NCI-H1417 (cell line): ENCODE measurements at regions not wholly inside any gene's neighbourhood (a gene's known extent, or its start where the extent isn't known, plus 50 kb on each side); places are given as distances from the start of the nearest gene placed in this dataset.
"Not testable (repeated sequence)": the region's sequence is repeated elsewhere in the genome, so short reads cannot be mapped to it uniquely, and the experiment has no call there.

Experiments used
- DNase-seq, 3 experiments: peaks; one replicate each; lab custom pipeline; 2025; lab: John Stamatoyannopoulos, UW

DNA sequence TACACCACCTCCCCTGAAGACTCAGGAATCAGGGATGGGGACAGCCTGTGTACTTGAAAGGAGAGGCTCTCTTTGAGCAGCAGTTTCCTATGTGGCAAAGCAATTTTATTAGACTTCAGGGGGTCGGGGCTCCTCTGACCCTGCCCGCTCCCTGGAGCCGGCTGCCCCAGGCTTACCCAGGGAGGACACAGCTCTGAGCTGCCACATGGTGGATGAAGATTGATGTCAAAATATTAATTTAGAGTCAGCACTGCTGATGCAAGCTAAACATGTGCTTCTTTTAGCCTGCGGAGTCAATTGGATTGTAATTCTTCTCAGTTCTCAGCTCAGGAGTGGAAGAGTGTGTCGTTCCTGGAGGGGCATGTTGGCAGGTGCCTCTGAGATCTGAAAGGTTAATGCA is 606.1 kb downstream of the KIF4B start:
- no peak for DNase-seq

DNA sequence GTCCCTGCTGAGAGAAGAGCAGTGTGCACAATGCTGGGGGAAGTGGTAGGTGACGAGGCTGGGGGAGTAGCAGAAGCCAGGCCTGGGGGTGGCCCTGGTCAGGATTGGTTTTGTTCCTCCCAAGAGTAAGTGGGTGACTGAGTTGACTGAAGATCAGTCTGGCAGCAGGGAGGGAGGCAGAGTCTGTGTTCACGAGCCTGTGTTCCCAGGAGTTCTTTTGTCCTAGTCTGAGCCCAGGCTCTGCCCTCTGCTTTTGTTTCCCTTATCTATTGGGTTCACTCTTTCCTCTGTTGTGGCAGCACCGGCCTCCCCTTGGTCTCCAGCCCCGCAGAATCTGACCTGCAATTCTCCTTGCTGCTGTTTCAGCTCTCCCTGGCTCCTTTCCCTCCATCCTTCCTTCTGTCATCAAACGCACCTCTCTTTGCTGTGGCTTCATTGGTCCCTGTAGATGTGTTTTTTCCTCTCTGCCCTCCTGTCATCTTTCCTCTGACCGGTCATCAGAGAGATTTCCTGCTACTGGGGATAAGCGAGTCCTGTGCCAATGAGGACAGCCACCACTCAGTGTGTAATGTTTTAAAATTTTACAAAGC is 607.4 kb downstream of the KIF4B start:
- DNase-seq = no peak

DNA sequence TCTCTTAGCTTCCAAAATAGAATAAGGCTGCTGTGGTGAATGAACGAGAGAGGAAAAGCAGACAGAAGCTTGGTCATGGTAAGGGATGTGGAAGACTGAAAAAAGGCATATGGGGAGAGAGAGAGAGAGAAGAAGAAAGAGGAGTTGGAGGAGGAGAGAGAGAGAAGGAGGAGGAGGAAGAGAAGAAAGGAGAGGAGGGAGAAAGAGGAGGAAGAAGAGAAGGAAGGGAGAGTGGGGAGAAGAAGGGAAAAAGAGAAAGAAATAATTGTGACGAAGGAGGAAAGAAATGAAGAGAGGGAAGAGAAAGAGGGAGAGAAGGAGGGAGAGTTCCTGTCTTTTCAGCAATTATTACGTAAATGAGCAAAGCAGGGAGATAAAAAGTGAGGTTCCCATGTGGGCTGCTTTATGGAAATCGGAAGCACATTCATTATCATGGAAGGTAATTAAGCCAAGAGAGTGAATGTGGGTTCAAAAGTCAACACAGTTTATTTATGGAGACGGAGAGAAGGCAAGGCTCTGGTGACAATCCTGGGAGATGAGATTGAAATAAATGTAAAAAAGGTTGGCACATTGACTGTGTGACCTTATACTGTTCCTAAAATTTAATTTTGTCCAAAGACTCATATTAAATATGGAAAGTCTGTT is 611.2 kb downstream of the KIF4B start:
- no peak for DNase-seq

DNA sequence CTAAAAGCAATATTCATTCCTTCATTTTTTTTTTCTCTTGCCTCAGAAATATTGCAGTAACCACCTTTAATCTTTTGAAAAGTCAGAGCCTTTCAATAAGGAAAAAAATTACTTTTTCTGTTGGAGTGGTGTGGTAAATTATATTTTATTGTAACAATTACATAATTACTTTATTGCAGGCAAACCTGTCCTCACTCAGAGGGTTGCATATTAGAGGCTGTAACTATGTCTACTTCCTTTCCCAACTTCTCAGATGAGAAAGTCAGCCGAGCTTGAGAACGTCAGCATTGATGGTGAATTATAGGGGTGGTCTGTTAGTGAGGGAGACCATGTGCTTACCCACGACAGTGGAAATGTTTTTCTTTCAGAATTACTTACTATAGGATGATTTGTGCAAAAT is 611.8 kb downstream of the KIF4B start:
- no peak for DNase-seq

DNA sequence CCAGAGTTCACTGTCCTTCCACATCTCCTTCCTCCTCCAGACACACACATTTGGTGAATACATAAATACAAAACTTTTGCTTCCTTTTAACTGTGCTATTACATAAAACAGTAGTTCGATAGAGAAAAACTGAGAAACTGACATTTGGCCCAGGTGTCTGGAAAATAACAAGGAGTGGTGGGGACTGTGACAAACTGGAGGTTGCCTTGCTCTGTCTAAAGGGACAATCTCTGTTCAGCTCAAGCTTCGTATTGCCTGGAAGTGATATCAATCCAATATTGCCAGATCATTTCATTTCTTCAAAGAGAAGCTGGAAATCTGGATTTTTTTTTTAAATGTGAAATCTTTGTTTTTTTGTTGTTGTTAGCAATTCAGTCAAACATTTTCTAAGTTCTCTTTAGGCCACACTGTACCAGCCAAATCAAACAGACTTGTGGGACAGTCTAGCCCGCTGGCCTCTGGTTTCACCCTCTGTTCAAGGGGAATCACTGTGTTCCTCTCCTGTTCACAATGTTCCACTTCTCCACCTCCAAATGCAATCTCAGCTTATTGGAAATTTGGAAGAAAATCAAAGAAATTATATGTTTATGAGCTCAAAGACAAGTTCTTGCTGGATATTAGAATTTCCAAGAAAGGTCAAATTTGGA is 612.5 kb downstream of the KIF4B start:
- no peak for DNase-seq

DNA sequence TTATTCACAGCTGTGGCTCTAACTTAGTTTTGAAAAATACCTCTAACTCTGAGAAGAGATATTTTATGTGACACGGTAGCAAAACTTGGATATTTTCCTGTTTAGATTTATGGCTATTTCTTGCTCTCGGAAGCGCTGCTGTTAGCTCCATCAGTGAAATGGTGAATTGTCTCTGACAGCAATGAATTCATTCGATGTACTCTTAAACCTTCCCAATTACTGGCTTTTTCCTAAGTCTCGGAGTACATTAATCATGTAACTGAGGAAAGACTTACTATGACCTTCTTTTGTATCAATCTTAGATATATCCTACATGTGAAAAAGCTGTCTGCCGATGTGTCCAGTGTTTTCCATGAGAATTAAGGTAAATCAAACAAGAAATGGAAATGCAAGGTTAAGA is 613.0 kb downstream of the KIF4B start:
- DNase-seq = no peak

DNA sequence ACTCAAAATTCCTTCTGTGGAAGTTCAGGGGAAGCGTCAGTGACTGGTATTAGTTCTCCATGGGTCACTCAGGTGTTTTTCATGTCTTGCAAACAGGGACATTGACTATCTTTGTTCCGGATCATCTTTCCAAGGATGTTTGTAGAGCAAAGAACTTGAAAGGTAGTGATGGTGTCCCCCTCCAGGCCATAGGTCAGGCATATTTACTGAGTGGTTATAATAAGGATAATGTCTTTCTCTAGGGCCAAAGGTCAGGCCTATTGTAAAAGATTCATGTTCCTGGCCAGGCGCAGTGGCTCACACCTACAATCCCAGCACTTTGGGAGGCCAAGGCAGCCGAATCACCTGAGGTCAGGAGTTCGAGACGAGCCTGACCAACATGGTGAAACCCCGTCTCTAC is 614.8 kb downstream of the KIF4B start:
- DNase-seq = no peak

DNA sequence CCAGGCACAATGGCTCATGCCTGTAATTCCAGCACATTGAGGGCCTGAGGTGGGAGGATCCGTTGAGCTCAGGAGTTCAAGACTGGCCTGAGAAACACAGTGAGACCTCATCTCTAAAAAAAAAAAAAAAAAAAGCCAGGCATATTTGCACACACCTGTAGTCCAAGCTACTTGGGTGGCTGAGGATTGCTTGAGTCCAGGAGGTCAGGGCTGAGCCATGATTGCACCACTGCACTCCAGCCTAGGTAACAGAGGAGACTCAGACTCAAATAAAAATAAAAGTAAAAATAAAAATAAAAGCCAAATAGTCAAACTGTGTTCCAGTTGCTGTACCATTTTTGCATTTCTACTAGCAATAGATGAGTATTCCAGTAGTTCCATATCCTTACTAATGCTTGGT is 616.0 kb downstream of the KIF4B start:
- no peak for DNase-seq

DNA sequence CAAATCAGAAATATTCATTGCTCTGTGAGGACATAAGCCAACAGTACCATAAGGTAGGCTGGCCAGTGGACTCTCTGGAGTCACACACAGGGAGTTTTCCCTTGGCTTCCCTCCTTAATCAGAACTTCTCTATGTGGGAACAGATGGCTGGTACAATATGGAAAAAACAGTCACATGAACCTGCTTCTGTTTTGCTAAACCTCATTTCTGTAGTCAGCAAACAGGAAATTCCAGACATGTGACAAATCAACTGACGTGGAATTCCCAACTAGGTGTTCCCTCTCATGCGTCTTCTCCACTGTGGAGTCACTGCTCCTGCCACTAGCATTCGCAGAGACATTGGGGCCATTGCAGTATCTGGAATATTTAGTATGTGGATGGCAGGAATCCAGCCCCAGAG is 617.6 kb downstream of the KIF4B start:
- no peak for DNase-seq

DNA sequence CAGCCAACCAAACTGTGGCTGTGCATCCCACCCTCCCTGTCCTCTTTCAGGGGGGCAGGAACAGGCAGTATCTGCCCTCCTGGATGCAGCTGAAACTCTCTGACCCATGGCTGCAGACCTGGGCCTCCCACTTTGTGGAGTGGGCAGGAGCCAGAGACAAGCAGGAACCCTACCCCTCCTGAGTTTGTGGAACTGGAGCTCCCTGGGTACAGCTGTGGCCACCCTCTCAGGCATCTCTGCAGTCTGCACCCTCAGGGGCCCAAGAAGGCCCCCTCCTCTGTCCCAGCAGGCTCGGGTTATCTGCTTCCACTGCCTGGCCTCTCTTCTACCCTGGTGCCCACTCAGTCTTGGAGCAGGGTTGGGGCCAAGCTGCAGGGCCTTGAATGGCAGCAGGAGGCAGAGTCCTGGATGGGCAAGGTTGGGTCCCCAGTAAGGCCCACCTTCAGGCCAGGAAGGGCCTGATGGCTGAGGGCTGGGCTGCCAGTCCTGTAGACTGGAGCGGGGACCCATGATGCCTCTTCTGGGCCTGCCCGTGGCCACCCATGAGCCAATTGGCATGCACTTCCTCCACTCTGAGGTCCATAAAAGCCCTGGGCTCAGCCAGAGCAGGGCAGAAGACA is 619.9 kb downstream of the KIF4B start:
- DNase-seq = no peak

DNA sequence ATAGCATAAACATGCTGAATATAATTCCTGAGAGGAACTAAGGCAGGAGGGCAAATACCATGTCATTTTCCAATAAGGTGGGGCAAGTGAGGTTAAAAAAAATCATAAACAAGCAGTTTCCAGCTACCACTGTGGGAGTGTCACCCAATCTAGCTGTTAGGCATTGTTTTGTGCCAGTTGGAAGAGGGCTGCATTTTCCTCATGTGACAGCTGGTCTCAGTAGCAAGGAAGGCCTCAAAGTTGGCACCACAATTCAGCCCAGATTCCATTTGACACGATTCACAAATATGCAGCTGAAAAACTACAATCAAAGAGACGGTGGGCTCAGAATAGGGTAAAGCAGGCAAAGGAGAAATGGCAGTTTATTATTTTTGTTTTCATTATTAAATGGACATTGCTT is 636.1 kb downstream of the KIF4B start:
- no peak for DNase-seq

DNA sequence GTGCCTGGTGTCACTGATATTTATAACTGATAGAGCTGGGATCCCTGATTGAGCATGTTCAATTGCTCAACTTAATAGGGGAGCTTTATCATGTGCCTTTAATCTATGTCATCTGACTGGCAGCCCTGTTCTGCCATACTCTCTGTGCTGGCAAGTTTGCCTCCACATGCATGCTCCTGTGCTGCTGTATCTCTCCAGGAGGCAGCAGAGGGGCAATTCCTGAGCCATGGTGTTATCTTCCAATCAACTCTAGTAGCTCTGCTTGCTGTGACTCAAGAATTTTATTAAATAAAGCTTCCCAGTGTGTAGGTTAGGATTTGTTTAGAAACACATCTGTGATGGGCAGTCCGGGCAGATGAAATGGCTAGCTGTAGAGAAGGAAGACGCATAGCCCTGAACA is 642.0 kb downstream of the KIF4B start:
- no peak for DNase-seq

DNA sequence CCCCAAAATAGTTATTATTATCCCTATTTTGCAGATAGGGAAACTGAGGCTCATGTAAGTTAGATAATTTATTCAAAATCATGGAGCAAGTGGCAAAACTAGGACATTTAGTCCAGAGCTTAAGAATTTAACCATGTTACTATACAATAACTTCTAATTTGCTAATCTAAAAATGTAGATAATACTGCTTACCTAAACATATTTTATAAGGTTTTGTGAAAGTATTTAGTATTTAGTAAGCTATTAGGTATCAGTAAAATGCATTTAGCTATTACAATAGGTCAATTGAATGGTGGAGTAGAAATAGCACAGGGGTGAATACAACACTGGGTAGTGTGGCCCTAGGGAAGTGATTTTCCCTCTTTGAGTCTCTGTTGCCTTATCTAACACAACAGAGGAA is 648.3 kb downstream of the KIF4B start:
- DNase-seq = no peak

DNA sequence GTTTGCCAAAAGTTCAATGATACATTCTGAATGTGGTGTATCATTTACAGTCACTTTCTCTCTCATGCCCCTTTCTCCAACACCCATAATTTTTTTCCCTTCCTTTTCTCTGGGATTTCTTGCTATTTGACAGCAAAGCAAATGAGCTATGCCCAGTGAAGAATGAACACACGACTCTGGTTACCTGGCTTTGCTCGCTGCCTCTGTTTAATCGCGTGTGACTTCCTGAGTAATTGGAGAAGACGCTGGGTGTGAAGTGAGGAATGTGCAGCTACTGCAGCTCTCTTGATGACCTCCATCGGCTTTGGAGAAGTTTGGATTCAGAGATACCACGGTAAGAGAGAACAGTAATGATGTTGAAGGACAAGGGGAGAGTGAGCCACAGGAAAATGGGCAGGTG is 651.8 kb downstream of the KIF4B start:
- DNase-seq = no peak

DNA sequence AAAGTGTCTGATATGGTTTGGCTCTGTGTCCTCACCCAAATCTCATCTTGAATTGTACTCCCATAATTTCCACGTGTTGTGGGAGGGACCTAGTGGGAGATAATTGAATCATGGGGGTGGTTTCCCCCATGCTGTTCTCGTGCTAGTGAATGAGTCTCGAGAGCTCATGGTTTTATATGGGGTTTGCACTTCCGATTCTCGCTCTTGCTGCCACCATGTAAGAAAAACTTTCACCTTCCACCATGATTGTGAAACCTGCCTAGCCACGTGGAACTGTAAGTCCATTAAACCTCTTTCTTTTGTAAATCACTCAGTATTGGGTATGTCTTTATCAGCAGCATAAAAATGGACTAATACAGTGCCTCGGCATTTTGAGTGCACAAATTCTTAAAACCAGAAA is 655.0 kb upstream of the SGCD start:
- not testable (repeated sequence) for DNase-seq

DNA sequence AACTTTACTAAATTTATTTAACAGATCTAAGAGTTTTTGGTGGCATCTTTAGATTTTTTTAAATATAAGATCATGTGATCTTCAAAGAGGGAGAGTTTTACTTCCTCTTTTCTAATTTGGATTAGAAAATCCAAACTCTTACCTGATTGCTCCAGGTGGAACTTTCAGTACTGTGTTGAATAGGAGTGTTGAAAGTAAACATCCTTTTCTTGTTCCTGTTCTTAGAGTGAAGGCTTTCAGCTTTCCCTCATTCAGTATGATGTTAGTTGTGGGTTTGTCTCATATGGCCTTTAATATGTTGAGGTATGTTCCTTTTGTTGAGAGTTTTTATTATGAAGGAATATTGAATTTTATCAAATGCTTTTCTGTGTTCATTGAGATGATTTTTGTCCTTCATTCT is 650.0 kb upstream of the SGCD start:
- DNase-seq = no peak

DNA sequence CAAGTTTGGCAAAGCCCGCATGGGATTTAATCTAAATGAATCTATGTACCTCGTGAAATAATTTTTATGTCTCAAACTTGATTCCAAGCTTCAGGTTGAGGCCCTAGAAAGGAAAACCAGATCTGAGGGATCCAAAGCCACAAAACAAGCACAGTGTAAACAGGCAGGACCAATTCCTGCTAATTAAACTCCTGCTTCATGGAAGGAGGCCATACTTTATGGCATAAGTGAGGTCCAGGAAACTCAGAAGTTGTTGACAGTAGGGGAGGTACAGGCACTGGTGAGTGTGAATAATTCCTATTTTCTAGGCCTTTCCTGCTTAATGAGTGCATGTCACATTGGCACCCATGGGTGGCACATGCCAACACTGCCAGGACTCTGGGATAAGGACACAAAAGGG is 648.6 kb upstream of the SGCD start:
- no peak for DNase-seq

DNA sequence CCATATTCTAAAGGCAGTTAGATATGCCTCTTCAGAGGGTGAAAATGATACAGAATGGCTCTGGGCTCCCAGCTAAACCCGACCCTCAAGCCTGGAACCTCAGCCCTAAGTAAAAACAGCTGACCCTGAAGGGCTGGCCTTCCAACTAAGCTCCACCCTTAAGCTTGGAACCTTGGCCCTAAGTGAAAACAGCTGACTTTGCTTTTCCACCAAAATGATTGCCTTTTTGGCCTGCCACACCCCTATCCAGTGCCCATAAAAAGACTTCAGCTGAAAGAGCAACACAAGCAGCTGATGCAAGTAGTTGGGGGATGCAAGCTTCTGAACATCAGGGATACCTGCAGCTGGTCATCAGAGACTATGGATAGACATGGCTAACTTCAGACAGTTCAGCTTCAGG is 647.4 kb upstream of the SGCD start:
- no peak for DNase-seq

DNA sequence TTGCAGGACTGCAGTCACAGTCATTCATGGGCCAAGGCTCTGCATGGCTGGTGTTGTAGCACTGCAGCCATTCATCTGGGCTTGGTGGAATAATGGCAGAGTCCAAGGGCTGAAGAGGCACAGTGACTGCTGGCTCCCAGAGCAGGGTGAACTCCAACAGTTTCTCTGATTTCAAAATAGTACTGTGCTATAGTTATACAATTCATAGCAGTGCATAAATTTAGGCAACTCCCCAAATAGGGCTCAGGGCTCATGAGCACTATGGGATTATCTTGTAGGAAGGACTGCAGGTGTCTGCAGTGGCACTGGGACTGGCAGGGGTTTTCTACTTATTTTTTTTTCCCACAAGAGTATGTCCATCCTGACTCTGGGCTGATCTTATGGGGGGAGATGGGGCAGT is 642.5 kb upstream of the SGCD start:
- DNase-seq = no peak

DNA sequence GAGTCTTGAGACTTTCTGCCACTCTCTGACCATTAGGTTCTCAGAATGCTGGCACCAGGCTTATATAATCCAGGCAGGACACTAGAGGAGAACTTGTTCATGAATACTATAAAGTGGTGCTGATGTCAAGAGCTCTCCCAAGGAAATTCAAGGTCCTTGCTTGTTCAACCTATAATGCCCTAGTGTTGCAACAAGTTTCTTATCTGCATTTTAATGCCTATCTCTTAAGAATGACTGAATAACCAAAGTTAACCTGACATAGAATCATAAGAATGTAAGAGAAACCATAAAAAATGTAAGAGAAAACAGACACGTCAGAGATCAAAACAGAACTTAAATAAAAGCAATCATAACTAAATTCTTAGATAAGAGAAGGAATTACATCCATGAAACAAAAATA is 640.8 kb upstream of the SGCD start:
- DNase-seq = no peak

DNA sequence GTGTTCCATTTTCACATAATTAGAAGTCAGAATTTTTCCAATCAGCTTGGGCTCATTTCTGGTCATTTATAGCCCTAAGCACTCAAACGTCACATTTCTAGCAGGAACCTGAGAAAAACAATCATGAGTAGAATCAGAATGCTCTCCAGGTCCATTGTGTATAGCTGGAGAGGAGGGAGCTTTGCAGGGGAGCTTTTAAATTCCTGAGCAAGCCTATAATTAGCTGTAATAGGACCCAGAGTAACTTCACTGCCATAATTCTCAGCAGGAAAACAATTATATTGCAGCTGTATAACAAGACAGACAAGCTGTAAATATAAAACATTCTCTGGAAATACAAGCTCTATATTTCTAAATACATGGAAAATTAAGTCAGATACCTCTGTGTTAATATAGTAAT is 637.6 kb upstream of the SGCD start:
- DNase-seq = peak; percentile 17 to 91 (median 53)

DNA sequence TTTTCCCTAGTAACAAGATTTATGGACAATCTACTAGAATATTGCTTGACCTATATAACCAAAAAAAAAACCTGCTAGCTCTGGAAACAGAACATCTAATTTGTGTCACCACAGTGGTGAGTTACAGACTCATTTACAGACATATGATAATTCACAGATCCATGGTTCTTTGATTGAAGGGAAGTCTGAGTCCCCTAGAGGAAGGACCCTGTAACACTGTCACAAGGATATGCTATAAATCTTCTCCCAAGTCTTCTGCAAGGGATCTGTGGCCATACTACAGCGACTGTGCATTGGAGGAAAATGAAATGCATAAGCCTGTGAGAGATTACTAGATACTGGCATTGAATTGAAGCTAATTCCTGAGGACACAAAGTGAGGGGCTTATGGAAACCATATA is 630.6 kb upstream of the SGCD start:
- DNase-seq = no peak

DNA sequence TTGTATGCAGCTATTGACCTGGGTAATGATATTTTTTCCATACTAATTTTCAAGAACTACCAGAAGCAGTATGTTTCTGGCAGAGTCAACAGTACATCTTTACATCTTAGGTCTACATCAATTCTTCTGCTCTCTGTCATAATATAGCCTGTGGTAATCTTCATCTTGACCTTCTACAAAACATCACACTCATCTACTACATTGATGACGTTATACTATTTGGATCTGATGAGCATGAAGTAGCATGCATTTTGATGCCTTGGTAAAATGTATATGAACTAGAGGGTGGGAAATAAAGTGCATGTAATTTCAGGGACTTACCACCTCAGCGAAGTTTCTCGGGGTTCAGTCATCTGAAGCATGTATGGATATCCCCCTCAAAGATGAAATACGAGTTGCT is 629.7 kb upstream of the SGCD start:
- no peak for DNase-seq
